Ishikawa (cell line): ENCODE measurements at regions not wholly inside any gene's neighbourhood (a gene's known extent, or its start where the extent isn't known, plus 50 kb on each side); places are given as distances from the start of the nearest gene placed in this dataset.
A peak's percentile ranks its signal among the peaks of the same experiment; 100 is the strongest.

Source experiments
- CEBPB ChIP-seq: IDR thresholded peaks from 2 replicates; pipeline ENCODE4 v1.6.1; 2012
- CREB1 ChIP-seq: IDR thresholded peaks from 2 replicates; pipeline ENCODE4 v1.6.1; 2012; ENCODE audit warnings: low read depth
- EGR1 ChIP-seq: IDR thresholded peaks from 2 replicates; pipeline ENCODE4 v1.6.1; 2012
- EP300 ChIP-seq: IDR thresholded peaks from 2 replicates; pipeline ENCODE4 v1.6.1; 2012; ENCODE audit warnings: borderline replicate concordance
- FOXM1 ChIP-seq: IDR thresholded peaks from 2 replicates; pipeline ENCODE4 v1.6.1; 2012; ENCODE audit warnings: low read depth, borderline replicate concordance
- MAX ChIP-seq: IDR thresholded peaks from 2 replicates; pipeline ENCODE4 v1.6.1; 2012
- NFIC ChIP-seq: IDR thresholded peaks from 2 replicates; pipeline ENCODE4 v1.6.1; 2012
- RAD21 ChIP-seq: IDR thresholded peaks from 2 replicates; pipeline ENCODE4 v1.6.1; 2012; ENCODE audit warnings: low read depth
- TAF1 ChIP-seq: IDR thresholded peaks from 2 replicates; pipeline ENCODE4 v1.6.1; 2012; ENCODE audit warnings: low read depth, mild to moderate bottlenecking
- TCF12 ChIP-seq: IDR thresholded peaks from 2 replicates; pipeline ENCODE4 v1.6.1; 2012; ENCODE audit warnings: low read depth
- TEAD4 ChIP-seq: IDR thresholded peaks from 2 replicates; pipeline ENCODE4 v1.6.1; 2012
- YY1 ChIP-seq: IDR thresholded peaks from 2 replicates; pipeline ENCODE4 v1.6.1; 2012; ENCODE audit warnings: low read depth
- ZBTB7A ChIP-seq: IDR thresholded peaks from 2 replicates; pipeline ENCODE4 v1.6.1; 2012; ENCODE audit warnings: low read depth
- TF ChIP-seq, protein P1 (sequence below): IDR thresholded peaks from 2 replicates; pipeline ENCODE4 v1.6.1; 2012; ENCODE audit warnings: low read depth, mild to moderate bottlenecking
- TF ChIP-seq, protein P2 (sequence below): IDR thresholded peaks from 2 replicates; pipeline ENCODE4 v1.6.1; 2012

GRCh38 chr5:122545986-122546385, 228.9 kb upstream of the SNX2 start:
- TF ChIP-seq FOXM1: no peak
- TF ChIP-seq, protein P1, sequence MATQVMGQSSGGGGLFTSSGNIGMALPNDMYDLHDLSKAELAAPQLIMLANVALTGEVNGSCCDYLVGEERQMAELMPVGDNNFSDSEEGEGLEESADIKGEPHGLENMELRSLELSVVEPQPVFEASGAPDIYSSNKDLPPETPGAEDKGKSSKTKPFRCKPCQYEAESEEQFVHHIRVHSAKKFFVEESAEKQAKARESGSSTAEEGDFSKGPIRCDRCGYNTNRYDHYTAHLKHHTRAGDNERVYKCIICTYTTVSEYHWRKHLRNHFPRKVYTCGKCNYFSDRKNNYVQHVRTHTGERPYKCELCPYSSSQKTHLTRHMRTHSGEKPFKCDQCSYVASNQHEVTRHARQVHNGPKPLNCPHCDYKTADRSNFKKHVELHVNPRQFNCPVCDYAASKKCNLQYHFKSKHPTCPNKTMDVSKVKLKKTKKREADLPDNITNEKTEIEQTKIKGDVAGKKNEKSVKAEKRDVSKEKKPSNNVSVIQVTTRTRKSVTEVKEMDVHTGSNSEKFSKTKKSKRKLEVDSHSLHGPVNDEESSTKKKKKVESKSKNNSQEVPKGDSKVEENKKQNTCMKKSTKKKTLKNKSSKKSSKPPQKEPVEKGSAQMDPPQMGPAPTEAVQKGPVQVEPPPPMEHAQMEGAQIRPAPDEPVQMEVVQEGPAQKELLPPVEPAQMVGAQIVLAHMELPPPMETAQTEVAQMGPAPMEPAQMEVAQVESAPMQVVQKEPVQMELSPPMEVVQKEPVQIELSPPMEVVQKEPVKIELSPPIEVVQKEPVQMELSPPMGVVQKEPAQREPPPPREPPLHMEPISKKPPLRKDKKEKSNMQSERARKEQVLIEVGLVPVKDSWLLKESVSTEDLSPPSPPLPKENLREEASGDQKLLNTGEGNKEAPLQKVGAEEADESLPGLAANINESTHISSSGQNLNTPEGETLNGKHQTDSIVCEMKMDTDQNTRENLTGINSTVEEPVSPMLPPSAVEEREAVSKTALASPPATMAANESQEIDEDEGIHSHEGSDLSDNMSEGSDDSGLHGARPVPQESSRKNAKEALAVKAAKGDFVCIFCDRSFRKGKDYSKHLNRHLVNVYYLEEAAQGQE: no peak
- no peak for TF ChIP-seq ZBTB7A
- TF ChIP-seq YY1: no peak
- TF ChIP-seq, protein P2, sequence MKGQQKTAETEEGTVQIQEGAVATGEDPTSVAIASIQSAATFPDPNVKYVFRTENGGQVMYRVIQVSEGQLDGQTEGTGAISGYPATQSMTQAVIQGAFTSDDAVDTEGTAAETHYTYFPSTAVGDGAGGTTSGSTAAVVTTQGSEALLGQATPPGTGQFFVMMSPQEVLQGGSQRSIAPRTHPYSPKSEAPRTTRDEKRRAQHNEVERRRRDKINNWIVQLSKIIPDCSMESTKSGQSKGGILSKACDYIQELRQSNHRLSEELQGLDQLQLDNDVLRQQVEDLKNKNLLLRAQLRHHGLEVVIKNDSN: no peak
- TF ChIP-seq CEBPB: no peak
- TF ChIP-seq NFIC: no peak
- TF ChIP-seq MAX: no peak
- no peak for TF ChIP-seq RAD21
- TF ChIP-seq TCF12: no peak
- no peak for TF ChIP-seq TAF1
- TF ChIP-seq EGR1: no peak
- no peak for TF ChIP-seq CREB1
- TF ChIP-seq EP300: no peak
- TF ChIP-seq TEAD4: no peak

GRCh38 chr5:122547219-122547618, 227.7 kb upstream of the SNX2 start:
- TF ChIP-seq YY1: no peak
- no peak for TF ChIP-seq ZBTB7A
- no peak for TF ChIP-seq TCF12
- TF ChIP-seq RAD21: no peak
- no peak for TF ChIP-seq TEAD4
- TF ChIP-seq EP300: no peak
- TF ChIP-seq CREB1: no peak
- TF ChIP-seq, protein P2: no peak

DNA sequence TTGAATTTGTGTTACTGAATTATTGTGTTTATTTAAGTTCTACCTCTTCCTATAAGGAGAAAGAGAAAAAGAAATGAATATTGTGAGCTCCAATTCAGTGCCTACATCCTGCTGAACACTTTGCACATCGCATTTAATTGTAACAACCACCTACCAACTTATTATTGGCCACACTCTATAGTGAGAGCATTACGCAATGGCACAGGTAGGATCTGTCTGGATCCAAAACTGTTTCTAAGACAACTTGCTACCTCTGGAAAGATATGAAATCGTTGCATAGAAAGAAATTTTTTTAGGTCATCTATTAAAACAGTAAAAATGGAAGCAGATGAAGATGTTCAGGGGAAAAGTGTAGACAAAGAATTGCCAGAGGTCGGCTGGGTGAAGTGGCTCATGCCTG, 227.2 kb upstream of the SNX2 start:
- TF ChIP-seq, protein P2: no peak
- TF ChIP-seq CEBPB: peak; percentile 64

- TF ChIP-seq CEBPB: no peak
- TF ChIP-seq MAX: no peak
- TF ChIP-seq TCF12: no peak
- no peak for TF ChIP-seq YY1
- no peak for TF ChIP-seq CREB1
- no peak for TF ChIP-seq ZBTB7A
- no peak for TF ChIP-seq RAD21
- TF ChIP-seq TEAD4: no peak
- TF ChIP-seq NFIC: no peak
- TF ChIP-seq, protein P2: no peak
- TF ChIP-seq EP300: no peak
- TF ChIP-seq EGR1: no peak
- TF ChIP-seq, protein P1: no peak
- no peak for TF ChIP-seq FOXM1
- no peak for TF ChIP-seq TAF1
These were observed 215.2 kb upstream of the SNX2 start for GRCh38 chr5:122559676-122560075.

DNA sequence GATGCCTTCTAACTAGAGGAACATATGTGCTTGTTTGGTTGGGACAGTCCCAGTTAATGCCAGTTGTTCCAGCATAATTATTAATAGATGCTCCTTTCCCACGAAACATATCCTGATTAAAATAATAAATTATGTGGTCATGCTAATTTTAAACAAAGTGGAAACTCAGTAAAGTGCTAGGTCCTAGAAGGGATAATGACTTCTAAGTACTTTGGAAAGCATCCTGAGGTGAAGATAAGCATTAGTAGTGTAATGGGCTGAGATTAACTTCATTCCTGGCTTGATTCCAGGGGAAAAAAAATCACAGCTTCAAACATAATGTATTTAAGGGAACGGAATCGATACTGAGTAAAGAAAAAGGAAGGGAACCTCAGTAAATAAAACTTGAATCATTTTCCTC, 213.7 kb upstream of the SNX2 start:
- TF ChIP-seq ZBTB7A (no peak), TAF1 (no peak), TCF12 (no peak), EGR1 (no peak), FOXM1 (no peak), YY1 (no peak), TEAD4 (no peak), CEBPB (no peak), RAD21 (no peak)
- TF ChIP-seq, protein P1: no peak
